ENCODE measurements at regions not wholly inside any gene's neighbourhood (a gene's known extent, or its start where the extent isn't known, plus 50 kb on each side); places are given as distances from the start of the nearest gene placed in this dataset.

GRCh38 chr6:117138425-117138824 lies 126.9 kb upstream of the VGLL2 start:
- H3K27ac ChIP-seq (ENCODE audit: poor library complexity, severe bottlenecking) = no peak overlapping the region
- H3K4me1 ChIP-seq (ENCODE audit: insufficient read depth, poor library complexity, severe bottlenecking) = no peaks in the 10 kb centered on the region
- H3K36me3 ChIP-seq (ENCODE audit: low read depth) = no peaks in the 10 kb centered on the region
- H3K4me3 ChIP-seq (ENCODE audit: severe bottlenecking) = no peak overlapping the region
- TF ChIP-seq, protein P1, sequence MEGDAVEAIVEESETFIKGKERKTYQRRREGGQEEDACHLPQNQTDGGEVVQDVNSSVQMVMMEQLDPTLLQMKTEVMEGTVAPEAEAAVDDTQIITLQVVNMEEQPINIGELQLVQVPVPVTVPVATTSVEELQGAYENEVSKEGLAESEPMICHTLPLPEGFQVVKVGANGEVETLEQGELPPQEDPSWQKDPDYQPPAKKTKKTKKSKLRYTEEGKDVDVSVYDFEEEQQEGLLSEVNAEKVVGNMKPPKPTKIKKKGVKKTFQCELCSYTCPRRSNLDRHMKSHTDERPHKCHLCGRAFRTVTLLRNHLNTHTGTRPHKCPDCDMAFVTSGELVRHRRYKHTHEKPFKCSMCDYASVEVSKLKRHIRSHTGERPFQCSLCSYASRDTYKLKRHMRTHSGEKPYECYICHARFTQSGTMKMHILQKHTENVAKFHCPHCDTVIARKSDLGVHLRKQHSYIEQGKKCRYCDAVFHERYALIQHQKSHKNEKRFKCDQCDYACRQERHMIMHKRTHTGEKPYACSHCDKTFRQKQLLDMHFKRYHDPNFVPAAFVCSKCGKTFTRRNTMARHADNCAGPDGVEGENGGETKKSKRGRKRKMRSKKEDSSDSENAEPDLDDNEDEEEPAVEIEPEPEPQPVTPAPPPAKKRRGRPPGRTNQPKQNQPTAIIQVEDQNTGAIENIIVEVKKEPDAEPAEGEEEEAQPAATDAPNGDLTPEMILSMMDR (IDR thresholded peaks at IDR 0.05; ENCODE audit: poor library complexity, severe bottlenecking) = no peak
- no peak for ATAC-seq (ENCODE audit: low read depth)
- DNase-seq (ENCODE audit: low spot score) = no peak
- H3K9me3 ChIP-seq (ENCODE audit: severe bottlenecking) = no peaks in the 10 kb centered on the region
- H3K27me3 ChIP-seq (ENCODE audit: insufficient read depth, poor library complexity, severe bottlenecking) = no peaks in the 10 kb centered on the region

DNA sequence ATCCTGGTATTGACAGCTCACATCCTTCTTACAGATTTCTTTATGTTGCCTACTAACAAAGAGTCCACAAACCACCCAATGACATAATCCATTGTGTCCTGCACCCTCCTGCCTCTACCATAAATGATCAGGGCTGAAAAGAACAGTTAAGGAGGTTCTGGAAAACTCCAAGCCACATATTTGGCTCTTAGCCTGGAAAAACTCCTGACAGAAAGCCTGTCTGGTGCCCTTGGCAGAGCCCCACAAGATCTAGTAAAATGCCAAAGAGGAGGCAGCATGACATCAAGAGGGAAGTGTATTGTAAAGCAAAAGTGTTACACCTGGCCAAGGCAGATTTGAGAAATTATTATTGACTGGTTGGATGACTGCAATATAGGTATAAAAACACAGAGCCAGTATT lies 126.4 kb upstream of the VGLL2 start:
- no peak overlapping the region for H3K4me3 ChIP-seq (ENCODE audit: severe bottlenecking)
- no peaks in the 10 kb centered on the region for H3K9me3 ChIP-seq (ENCODE audit: severe bottlenecking)
- H3K4me1 ChIP-seq (ENCODE audit: insufficient read depth, poor library complexity, severe bottlenecking) = no peaks in the 10 kb centered on the region
- TF ChIP-seq, protein P1 (IDR thresholded peaks at IDR 0.05; ENCODE audit: poor library complexity, severe bottlenecking) = no peak
- no peak for ATAC-seq (ENCODE audit: low read depth)
- no peak overlapping the region for H3K27ac ChIP-seq (ENCODE audit: poor library complexity, severe bottlenecking)
- no peaks in the 10 kb centered on the region for H3K36me3 ChIP-seq (ENCODE audit: low read depth)
- no peaks in the 10 kb centered on the region for H3K27me3 ChIP-seq (ENCODE audit: insufficient read depth, poor library complexity, severe bottlenecking)
- no peak for DNase-seq (ENCODE audit: low spot score)

GRCh38 chr6:117142142-117142541 lies 123.2 kb upstream of the VGLL2 start:
- DNase-seq (ENCODE audit: low spot score) (no peak), ATAC-seq (ENCODE audit: low read depth) (no peak)
- TF ChIP-seq, protein P1 (IDR thresholded peaks at IDR 0.05; ENCODE audit: poor library complexity, severe bottlenecking) = no peak
- Histone ChIP-seq H3K27me3 (ENCODE audit: insufficient read depth, poor library complexity, severe bottlenecking) (no peaks in the 10 kb centered on the region), H3K4me1 (ENCODE audit: insufficient read depth, poor library complexity, severe bottlenecking) (no peaks in the 10 kb centered on the region), H3K36me3 (ENCODE audit: low read depth) (no peaks in the 10 kb centered on the region), H3K4me3 (ENCODE audit: severe bottlenecking) (no peak overlapping the region), H3K27ac (ENCODE audit: poor library complexity, severe bottlenecking) (no peak overlapping the region), H3K9me3 (ENCODE audit: severe bottlenecking) (no peaks in the 10 kb centered on the region)

DNA sequence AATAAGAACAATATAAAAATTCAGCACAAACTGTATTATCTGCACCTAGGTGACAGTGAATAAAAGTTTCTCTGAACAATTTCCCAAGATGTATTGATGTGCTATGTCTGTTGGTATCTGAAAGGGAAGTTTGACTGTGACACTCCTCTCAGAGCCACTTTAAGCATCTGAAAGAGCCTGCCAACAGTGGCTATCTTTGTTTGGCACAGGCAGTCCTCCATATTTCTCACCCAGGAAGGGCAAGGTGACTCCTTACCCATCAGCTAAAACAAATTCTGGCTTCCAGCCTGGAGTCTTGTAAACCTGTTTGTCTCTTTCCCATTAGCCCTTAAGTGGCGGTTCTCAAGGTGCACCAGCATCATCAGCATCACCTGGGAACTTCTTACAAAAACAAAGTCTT lies 122.4 kb upstream of the VGLL2 start:
- no peak for ATAC-seq (ENCODE audit: low read depth)
- no peaks in the 10 kb centered on the region for H3K36me3 ChIP-seq (ENCODE audit: low read depth)
- H3K4me3 ChIP-seq (ENCODE audit: severe bottlenecking) = no peak overlapping the region
- no peak for DNase-seq (ENCODE audit: low spot score)
- H3K4me1 ChIP-seq (ENCODE audit: insufficient read depth, poor library complexity, severe bottlenecking) = no peaks in the 10 kb centered on the region
- H3K27ac ChIP-seq (ENCODE audit: poor library complexity, severe bottlenecking) = no peak overlapping the region
- H3K9me3 ChIP-seq (ENCODE audit: severe bottlenecking) = no peaks in the 10 kb centered on the region
- H3K27me3 ChIP-seq (ENCODE audit: insufficient read depth, poor library complexity, severe bottlenecking) = no peaks in the 10 kb centered on the region
- TF ChIP-seq, protein P1 (IDR thresholded peaks at IDR 0.05; ENCODE audit: poor library complexity, severe bottlenecking) = no peak

- TF ChIP-seq, protein P1 (IDR thresholded peaks at IDR 0.05; ENCODE audit: poor library complexity, severe bottlenecking) = no peak
- Histone ChIP-seq H3K4me1 (ENCODE audit: insufficient read depth, poor library complexity, severe bottlenecking) (no peaks in the 10 kb centered on the region), H3K27ac (ENCODE audit: poor library complexity, severe bottlenecking) (no peak overlapping the region)
Measured at GRCh38 chr6:117143647-117144046, 121.7 kb upstream of the VGLL2 start.

More at GRCh38 chr6:117143647-117144046, 121.7 kb upstream of the VGLL2 start:
- Histone ChIP-seq H3K36me3 (ENCODE audit: low read depth) (no peaks in the 10 kb centered on the region), H3K27me3 (ENCODE audit: insufficient read depth, poor library complexity, severe bottlenecking) (no peaks in the 10 kb centered on the region), H3K9me3 (ENCODE audit: severe bottlenecking) (no peaks in the 10 kb centered on the region), H3K4me3 (ENCODE audit: severe bottlenecking) (no peak overlapping the region)
- no peak for DNase-seq (ENCODE audit: low spot score)
- no peak for ATAC-seq (ENCODE audit: low read depth)

Measured in RWPE2 (cell line).